ENCODE measurements at regions not wholly inside any gene's neighbourhood (a gene's known extent, or its start where the extent isn't known, plus 50 kb on each side); places are given as distances from the start of the nearest gene placed in this dataset.

- Histone ChIP-seq H3K4me3 (no peak overlapping the region), H3K4me1 (no peaks in the 10 kb centered on the region), H3K9me3 (peaks cover 0 to 4% (median 1%) of the 10 kb centered on the region in 4 donors), H3K27ac (replicated peaks in 1 of 4) (no peak overlapping the region), H3K36me3 (no peaks in the 10 kb centered on the region), H3K27me3 (no peaks in the 10 kb centered on the region)
- DNase-seq (ENCODE audit: extremely low spot score) = no peak
- no peak for TF ChIP-seq POLR2AphosphoS5 (IDR thresholded peaks at IDR 0.05)
- no peak for TF ChIP-seq POLR2A (IDR thresholded peaks at IDR 0.05; ENCODE audit: low read depth)
- TF ChIP-seq EP300 (IDR thresholded peaks at IDR 0.05) = no peak
- TF ChIP-seq CTCF (IDR thresholded peaks at IDR 0.05) = no peak
- intact Hi-C loops (cut with DNase I) = no loop called here
These were observed 296.5 kb downstream of the SI start for GRCh38 chr3:164781755-164782154.

DNA sequence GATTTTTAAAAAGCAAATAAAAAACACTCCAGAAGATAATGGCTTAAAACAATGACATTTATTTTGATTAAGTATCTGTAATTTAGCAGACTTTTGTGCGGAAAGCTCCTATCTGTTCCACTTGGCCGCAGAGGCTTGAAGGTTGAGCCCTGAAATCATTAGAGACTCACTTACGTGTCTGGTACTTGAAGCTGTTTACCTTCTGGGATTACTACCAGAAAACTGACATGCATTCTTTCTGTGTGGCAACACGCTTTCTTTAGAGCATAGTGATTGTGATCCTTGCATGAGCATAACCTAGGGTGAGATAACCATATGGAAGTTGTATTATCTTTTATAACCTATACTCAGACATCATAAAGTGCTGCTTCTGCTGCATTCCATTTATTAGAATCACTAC is 298.5 kb downstream of the SI start:
- WGBS = 65% methylated on average over 4 of the region's 4 CpGs
- Histone ChIP-seq H3K27me3 (no peaks in the 10 kb centered on the region), H3K4me3 (no peak overlapping the region), H3K27ac (replicated peaks in 1 of 4) (no peak overlapping the region), H3K9me3 (no peaks in the 10 kb centered on the region), H3K4me1 (no peaks in the 10 kb centered on the region), H3K36me3 (no peaks in the 10 kb centered on the region)
- no peak for DNase-seq (ENCODE audit: extremely low spot score)
- TF ChIP-seq POLR2A (IDR thresholded peaks at IDR 0.05; ENCODE audit: low read depth) (no peak), EP300 (IDR thresholded peaks at IDR 0.05) (no peak), POLR2AphosphoS5 (IDR thresholded peaks at IDR 0.05) (no peak), CTCF (IDR thresholded peaks at IDR 0.05) (no peak)
- intact Hi-C loops (cut with DNase I) = no loop called here

DNA sequence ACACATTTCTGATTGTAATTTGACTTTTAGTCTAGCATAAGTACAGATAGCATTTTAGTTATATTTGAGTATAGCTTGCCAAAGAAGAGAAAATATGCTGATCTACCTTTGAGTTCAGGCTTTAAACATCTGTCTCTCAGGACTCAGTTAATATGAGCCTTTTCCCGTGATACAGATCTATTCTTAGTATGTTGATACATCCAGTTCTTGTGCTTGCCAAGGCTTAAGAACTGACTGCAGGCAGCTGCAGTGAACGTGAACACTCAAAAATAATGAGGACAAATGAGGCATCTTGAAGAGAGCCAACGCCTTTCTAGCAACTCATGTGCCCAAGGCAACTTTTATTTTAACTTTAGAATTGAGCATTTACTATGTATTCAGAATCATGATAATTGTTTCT is 325.5 kb downstream of the SI start:
- DNase-seq (ENCODE audit: extremely low spot score) = no peak
- no peaks in the 10 kb centered on the region for H3K36me3 ChIP-seq
- WGBS = 25% methylated on average over 3 of the region's 3 CpGs
- no peak overlapping the region for H3K4me3 ChIP-seq
- no peaks in the 10 kb centered on the region for H3K9me3 ChIP-seq
- H3K4me1 ChIP-seq = peaks cover 0 to 7% (median 0%) of the 10 kb centered on the region in 4 donors
- H3K27ac ChIP-seq (replicated peaks in 1 of 4) = no peak overlapping the region
- no peaks in the 10 kb centered on the region for H3K27me3 ChIP-seq
- intact Hi-C loops (cut with DNase I) = no loop called here
- TF ChIP-seq EP300 (IDR thresholded peaks at IDR 0.05) (no peak), POLR2AphosphoS5 (IDR thresholded peaks at IDR 0.05) (no peak)

- TF ChIP-seq POLR2AphosphoS5 (IDR thresholded peaks at IDR 0.05) (no peak), POLR2A (IDR thresholded peaks at IDR 0.05; ENCODE audit: low read depth) (no peak), CTCF (IDR thresholded peaks at IDR 0.05) (no peak), EP300 (IDR thresholded peaks at IDR 0.05) (no peak)
- Histone ChIP-seq H3K27ac (replicated peaks in 1 of 4) (no peak overlapping the region), H3K4me3 (no peak overlapping the region), H3K27me3 (no peaks in the 10 kb centered on the region), H3K36me3 (no peaks in the 10 kb centered on the region), H3K4me1 (peaks cover 0 to 7% (median 0%) of the 10 kb centered on the region in 4 donors), H3K9me3 (no peaks in the 10 kb centered on the region)
- DNase-seq (ENCODE audit: extremely low spot score) = no peak
- intact Hi-C loops (cut with DNase I) = no loop called here
These were observed 329.7 kb downstream of the SI start for GRCh38 chr3:164748626-164749025.

GRCh38 chr3:164741869-164742268 is 336.4 kb downstream of the SI start:
- Histone ChIP-seq H3K36me3 (no peaks in the 10 kb centered on the region), H3K27ac (replicated peaks in 1 of 4) (no peak overlapping the region), H3K4me3 (no peak overlapping the region), H3K4me1 (no peaks in the 10 kb centered on the region), H3K27me3 (no peaks in the 10 kb centered on the region), H3K9me3 (no peaks in the 10 kb centered on the region)
- intact Hi-C loops (cut with DNase I) = no loop called here
- TF ChIP-seq POLR2AphosphoS5 (IDR thresholded peaks at IDR 0.05) (no peak), EP300 (IDR thresholded peaks at IDR 0.05) (no peak), POLR2A (IDR thresholded peaks at IDR 0.05; ENCODE audit: low read depth) (no peak), CTCF (IDR thresholded peaks at IDR 0.05) (no peak)
- over 99% methylated on average over 6 of the region's 6 CpGs for WGBS
- DNase-seq (ENCODE audit: extremely low spot score) = no peak
